NCI-H1436 treated with DMSO at 0.1 percent for 48 hours (cell line): ENCODE measurements at regions not wholly inside any gene's neighbourhood (a gene's known extent, or its start where the extent isn't known, plus 50 kb on each side); places are given as distances from the start of the nearest gene placed in this dataset.
"Not testable (repeated sequence)": the region's sequence is repeated elsewhere in the genome, so short reads cannot be mapped to it uniquely, and the experiment has no call there.

ENCODE experiments used
- DNase-seq: peaks from one replicate; lab custom pipeline; 2025; lab: John Stamatoyannopoulos, UW

DNA sequence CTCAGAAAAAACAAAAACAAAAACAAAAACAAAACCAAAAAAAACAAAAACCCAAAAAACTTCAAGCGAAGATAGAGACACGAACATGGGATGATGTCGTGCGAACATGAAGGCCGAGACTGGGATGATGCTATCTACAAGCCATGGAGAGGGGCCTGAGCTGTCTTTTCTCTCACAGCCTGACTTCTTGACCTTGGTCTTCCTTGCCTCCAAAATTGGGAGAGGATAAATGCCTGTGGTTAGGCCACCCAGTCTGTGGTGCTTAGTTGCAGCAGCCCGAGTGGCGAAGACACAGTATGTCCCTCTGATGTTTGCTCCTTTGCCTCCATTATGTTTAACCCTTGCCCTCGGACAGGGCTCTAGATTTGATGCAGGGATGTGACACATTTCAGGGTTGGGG lies 130.4 kb upstream of the BASP1 start:
- DNase-seq: no peak

DNA sequence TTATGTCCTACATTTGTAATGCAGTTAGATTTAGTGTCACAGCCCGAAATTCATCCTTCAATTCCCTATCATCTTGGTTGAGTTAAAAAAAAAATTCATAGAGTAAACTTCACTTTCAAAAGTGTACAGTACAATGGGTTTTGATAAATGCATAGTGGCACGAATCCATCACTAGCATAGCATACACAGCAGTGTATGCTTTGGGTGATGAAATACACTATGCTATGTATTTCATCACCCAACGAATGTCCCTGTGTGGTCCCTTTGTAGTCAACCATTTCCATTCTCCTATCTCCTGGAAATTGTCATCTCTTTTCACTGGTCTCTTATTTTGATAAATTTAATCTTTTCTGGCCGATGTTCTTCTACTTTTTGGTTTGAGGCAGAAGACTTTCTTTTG lies 129.4 kb upstream of the BASP1 start:
- no peak for DNase-seq

DNA sequence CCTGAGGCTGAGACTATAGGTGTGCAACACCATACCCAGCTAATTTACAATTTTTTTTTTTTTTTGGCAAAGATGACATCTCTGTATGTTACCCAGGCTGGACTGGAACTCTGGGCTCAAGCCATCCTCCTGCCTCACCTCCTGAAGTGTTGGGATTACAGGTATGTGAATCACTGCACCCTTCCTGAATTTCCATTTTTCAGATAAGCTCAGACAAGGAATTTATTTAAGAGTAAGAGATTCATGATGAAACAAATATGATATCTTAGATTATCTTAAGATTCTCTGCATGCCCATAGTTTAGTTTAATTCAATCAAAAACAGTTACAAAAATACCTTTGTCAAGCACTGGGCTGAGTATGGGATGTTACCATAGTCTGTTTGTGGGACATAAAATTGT lies 128.4 kb upstream of the BASP1 start:
- no peak for DNase-seq

DNA sequence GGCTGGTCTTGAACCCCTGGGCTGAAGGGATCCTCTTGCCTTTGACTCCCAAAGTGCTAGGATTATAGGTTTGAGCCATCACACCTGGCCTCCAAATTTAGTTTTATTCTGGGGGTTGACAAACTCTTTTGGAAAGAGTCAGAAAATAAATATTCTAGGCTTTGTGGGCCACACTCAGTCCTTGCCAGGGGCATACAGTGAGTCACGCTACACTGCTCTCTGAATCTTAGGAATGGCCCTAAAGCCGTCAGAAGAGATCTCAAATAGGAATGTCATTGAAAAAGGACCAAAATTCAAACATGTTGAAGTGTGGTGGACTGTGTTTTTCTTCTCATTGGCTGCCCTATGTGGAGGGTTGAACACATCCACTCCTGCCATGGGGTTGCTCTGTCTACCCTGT lies 127.7 kb upstream of the BASP1 start:
- DNase-seq: no peak

DNA sequence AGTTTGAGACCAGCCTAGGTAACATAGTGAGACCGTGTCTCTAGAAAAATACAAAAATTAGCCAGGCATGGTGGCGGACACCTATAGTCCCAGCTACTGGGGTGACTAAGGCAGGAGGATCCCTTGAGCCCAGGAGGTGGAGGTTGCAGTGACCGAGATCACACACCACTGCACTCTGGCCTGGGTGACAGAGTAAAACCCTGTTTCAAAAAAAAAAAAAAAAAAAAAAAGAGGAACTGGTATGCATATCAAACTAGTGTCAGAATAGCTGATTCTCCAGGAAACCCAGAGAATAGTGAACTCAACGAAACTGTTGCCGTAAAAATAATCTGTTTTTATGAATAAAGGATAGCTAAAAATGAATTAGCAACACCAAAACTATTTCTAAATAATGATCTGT lies 126.6 kb upstream of the BASP1 start:
- no peak for DNase-seq

DNA sequence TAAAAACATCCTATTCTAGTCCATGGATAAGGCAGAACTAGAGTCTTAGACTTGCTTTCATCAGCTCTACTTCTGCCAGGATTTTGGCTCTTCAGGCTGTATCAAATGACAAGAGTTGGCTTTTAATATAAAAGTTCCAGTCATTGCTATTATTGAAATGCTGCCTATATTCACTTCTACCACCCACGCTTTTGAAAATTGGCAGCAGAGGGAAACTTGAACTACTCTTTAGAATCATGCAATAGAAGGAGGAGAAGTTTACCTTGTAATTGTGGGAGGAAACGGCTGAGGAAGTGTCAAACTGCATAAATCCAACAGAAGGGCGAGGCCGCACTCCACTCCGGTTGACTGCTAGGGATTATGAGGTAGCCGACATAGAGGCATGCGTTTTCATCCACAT lies 122.6 kb upstream of the BASP1 start:
- no peak for DNase-seq

DNA sequence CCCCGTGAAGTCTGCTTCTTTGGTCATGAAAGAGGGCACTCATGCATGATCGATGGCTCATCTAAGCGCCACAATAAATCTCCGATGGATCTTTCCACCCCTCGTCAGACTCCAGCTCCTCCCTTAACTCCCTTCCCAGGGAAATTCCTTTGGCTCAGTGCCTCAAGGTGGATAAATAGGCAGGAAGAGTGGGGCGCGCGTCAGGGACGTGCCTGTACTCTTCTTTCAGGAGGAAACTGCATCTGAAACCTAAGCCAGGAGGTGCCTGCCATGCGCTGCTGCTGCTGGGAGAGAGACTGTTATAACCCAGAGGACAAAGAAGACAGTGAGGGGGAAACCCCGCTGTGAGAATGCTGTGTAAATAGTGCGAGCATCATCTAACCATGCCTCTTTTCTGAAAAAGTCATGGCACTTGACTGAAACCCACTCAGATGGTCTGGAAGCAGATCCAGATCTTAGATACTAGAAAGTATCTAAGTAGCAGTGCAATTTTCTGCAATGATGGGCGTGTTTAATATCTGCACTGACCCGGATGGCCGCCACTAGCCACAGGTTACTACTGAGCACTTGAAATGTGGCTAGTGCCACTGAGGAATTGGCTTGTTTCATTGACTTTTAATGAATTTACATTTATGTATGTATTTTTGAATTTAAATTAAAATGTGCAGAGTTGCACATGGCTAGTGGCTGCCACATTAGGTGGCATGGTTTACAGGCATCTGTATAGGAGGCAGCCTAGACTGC lies 120.3 kb upstream of the BASP1 start:
- no peak for DNase-seq

DNA sequence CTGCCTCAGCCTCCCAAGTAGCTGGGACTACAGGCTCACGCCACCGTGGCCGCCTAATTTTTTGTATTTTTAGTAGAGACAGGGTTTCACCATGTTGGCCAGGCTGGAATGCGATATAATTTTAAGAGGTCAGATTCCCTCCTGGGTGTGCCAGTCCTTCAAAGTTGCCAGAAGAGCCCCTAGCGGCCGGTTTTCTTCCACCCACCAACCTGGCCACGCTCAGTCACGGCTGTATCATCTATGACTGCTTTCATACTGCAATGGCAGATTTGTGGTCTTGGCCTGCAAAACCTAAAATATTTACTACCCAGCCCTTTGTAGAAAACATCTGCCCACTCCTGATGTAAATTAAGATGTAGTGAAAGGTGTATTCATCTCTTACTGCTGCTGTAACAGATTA lies 117.5 kb upstream of the BASP1 start:
- no peak for DNase-seq

DNA sequence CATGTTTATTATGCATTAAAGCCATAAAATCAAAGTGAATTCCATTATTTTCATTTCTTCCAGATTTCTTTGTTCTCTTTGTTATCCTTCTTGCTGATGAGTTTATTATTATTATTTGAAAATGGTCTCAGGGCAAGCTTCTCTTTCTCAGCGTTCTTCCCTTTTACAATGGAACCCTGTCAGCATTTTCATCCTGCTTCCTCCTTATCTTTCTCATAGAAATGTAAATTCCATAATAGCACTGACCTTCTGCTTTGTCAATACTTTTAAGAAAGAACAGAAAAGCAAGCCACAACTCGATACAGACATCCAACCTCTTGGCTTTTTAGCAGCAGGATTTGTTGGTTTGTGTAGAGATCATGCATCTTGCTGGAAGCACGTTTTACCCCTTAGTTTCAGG lies 114.0 kb upstream of the BASP1 start:
- DNase-seq: no peak

DNA sequence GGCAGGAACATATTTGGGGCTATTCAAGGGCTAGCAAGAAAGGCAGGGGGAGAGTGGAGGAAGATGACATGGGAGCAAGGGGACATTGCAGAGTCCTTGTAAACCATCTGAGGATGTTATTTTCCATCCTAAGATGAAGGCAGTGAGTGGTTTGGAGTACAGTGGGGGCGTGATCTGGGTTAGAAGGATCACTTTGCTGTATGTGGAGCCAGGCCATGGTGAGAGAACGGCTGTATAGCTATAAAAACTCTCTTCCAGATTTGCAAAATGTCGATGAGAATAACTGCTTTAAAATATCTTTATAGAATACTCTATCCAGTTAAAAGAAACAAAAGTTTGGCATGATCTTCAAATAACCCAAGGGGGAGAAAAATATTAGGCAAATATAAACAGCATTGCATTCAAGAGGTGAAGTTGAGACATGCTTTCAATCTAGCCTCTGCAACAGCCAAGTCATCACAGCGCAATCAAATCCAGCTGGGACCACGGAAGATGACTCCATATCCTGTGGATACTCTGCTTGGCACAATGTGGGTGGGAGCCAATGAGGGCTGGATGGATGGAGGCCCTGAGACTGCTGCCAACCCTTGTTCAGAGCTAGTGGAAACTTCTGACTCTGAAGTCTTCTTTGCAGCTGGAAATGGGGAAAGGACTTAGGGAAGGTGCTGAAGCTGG lies 111.5 kb upstream of the BASP1 start:
- DNase-seq: no peak

DNA sequence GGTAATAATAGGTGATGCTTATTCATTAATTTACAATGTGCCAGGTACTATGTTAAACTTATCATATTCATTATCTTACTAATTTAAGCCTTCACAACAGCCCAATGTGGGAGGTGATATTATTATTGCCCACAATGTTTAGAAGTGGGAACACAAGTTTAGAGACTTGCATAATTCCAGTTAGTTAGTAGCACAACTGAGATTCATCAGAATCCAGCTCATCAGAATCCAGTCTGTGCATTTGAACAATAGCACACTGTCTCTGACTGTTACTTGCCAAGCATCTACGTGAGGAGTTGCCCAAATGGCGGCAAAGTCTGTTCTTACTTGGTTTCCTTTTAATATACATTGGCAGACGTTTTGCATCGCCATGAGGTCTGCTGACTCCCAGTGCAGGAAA lies 110.9 kb upstream of the BASP1 start:
- DNase-seq: no peak

DNA sequence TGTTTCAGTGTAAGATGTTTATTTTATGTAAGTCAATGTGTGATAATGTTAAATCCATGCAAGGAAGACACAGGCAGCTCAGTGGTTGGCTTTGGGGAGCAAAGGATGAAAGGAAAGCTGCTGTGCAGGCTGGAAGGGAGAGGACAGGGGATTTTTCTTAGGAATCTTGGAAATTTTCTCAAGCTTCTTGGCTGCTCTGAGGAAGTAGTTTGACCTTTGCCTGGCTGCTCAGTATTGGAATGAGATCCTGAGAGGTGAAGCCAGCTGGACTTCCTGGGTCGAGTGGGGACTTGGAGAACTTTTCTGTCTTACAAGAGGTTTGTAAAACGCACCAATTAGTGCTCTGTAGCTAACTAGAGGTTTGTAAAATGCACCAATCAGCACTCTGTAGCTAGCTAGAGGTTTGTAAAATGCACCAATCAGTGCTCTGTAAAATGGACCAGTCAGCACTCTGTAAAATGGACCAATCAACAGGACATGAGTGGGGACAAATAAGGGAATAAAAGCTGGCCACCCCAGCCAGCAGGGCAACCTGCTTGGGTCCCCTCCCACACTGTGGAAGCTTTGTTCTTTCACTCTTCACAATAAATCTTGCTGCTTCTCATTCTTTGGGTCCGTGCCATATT lies 105.2 kb upstream of the BASP1 start:
- DNase-seq: not testable (repeated sequence)

DNA sequence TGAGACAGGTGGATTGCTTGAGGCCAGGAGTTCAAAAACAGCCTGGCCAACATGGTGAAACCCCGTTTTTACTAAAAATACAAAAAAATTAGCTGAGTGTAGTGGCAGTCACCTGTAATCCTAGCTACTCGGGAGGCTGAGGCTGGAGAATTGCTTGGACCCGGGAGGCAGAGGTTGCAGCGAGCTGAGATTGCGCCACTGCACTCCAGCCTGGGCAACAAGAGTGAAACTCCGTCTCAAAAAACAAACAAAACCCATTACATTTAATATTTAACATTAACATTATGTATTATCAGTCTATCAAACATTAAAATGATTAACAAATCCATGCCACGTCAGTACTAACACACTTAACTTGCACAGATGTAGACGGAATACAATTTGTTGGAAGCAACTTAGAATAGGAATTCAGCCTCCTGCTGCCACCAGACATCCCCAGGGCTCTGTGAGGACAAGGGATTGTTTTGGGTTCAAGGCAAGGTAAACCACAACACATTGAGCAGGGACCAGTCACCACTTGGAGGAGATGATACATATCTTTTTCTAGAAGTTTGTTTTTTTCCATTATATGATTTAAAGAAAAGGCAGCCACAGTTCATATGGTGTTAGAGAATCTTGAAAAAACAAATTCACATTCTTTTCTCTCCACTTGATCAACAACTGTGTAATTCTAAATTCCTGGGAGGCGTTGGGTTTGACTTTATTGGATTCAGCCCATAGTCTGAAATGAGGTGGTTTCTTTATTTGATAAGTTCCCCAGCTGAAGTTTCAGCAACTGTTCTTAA lies 104.1 kb upstream of the BASP1 start:
- DNase-seq: no peak

DNA sequence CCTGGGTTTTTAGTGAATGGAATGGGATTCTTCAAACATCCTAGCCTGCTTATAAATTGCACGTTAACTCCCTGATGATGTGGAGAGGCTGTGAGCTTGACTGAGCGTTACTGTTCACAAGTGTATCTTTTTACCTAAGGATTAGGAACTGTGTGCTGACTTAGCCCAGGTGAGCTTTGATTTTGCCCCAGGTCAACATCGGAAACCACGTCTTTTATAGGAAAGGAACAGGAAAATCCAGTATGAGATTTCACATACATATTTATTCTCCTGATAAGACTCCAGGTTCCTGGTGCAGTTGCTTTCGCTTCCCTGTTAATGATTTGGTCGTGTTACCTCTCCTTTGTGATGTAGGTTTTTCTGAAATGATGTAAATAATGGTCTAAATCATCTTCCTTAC lies 103.2 kb upstream of the BASP1 start:
- DNase-seq: no peak

DNA sequence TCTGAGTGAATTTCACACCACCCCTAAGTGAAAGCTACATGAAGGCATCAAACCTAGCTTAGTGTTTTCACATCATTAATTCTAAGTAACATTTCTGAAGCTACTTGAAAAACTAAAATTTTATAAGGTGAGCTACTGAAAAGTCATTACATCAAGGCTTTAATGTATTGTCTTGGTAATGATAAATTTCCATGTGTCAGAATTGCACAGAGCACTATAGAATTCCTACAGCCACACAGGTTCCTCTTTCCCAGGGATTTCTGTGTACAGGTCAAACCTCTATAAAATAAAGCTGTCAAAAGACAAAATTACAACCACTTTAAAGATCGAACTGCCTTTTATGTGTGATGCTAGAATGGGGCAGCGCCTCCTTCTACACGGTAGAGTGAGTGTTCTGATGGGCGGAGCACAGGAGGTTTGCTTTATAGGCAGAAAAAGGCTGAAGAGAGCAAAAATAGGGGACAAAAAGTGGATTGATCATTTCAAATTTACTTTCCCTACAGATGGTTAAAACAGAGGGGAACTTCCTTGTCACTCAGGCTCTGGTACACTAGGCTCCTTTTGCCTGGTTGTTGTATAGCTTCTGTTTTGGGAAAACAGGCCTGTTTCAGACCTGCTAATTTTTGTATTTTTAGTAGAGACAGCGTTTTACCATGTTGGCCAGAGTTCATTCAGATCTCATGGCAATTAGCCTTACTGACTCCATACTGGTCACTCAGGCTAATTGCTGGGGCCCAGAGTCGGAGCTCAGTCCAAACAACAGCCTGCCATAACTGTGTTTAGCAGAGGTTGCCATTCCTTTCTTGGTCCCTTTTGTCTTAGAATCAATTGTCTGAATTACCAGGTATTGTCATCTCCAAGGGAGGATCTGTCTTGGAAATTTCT lies 102.5 kb upstream of the BASP1 start:
- no peak for DNase-seq

DNA sequence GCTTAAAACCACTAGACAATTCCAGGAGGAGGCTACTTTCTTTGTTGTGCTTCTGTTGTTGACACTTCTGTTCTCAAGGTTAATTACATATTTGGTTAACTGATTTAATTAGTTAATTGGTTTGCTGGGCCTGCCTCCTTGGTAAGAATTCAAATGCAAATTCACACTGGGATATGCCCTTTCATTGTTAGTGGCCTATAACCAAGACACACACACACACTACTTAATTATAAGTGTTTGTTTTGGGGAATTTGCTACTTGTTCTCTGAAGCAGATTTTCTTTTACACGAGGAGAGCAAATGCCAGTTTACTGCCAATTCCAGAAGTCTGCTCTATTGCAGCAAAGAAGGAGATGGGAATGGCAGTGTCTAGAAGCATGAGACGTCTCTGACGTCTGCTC lies 101.6 kb upstream of the BASP1 start:
- DNase-seq: no peak

DNA sequence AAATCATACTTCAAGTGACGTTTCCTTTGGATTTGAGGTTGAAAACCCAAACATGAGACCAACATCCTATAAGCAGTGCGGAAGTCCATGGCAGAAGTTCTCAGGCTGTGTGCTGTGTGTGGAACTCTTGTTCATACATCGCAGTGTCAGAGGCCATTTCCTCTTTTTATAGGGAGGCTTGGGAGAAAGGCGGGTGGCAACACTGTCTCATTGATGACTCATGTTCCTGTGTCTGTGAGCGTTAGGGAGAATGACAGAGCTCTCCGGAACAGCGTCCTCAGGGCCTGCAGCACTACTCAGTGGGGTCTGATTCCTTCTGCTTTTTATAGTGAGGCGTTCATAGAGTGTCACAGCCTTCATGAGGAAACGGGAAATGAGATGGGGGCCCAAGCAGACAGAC lies 98.8 kb upstream of the BASP1 start:
- DNase-seq: peak; percentile 1

DNA sequence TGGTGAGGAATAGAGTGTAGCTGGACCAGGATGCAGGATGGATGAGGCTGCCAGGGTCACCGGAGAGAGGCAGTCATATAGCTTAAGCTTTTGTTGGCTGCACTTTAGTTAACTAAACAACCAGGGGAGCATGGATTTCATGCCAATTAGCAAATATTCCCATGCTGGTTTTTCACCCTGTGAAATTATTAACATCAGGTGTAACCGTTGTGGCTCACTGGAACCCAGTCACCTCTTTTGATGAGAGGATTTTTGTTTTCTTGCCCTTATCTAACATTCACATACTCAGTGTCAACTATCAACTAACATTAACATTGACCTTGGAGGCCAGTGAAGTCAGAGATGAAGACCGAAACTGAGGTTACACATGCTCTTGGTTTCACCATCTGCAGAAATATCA lies 97.2 kb upstream of the BASP1 start:
- no peak for DNase-seq

DNA sequence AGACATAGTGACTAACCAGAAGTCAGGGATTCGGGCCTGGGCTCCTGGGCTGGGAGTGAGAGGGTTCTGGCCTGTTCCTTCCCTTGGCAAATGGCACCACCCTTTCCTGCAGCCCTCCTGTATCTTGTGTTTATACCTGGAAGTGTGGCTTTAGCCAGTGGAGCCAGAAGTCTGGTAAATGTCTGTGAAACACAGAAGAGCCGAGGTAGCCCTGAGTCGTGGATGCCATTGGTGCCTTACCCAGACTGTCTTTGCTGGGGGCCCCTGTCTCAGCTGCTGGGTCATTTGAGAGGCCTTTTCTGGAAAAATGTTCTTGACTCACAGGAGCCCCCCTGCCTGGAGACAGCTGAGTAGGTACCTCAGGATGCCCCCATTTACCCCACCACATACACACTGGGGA lies 95.7 kb upstream of the BASP1 start:
- DNase-seq: no peak

DNA sequence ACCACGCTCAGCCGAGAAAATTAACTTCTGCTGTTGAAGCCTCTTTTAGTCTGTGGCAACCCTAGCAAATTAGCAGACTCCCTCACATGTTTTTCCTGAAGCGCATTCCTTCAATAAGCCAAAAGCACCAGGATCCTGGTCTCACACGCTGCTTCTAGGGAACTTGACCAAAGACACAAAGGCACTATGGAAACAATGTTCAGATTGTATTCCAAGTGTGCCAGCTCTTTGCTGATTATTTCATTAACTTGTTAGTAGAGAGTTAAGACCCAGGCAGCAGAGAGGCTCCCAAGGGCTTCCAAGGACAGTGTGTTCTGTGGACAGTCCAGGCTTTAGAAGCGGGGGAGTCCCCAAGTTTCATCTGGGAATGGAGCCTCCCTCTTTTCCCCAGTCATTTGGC lies 94.4 kb upstream of the BASP1 start:
- no peak for DNase-seq

DNA sequence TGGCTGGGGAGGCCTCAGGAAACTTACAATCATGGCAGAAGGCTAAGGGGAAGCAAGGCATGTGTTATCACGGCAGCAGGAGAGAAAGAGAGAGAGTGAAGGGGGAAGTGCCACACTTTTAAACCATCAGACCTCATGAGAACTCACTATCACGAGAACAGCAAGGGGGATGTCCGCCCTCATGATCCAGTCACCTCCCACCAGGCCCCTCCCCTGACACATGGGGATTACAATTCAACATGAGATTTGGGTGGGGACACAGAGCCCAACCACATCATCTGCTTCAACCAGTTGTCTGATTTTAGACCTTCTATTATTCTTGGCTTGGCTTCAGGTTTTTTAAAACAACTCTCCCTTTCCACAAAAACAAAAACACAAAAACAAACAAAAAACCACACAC lies 93.7 kb upstream of the BASP1 start:
- DNase-seq: not testable (repeated sequence)

DNA sequence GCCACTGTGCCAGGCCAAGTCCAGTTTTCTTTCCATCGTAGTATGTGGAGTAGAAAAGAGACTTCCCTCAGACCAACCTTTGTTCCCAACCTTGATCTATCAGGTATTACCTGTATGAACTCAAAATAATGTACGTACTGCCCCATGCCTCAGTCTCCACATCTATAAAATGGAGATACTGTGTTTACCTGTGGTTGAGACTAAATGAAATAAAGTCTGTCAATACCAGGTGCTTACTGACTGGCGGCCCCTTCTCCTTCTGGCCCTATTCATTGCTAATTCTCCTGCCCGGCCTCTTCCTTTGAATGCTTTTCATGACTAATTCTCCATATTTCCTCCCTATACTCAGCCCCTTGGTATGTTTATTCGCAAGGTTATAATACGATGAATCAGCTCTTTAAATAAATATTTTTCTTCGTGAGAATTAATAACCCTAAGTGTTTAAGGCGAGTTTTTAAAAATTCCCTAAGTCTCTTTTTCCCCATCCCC lies 89.6 kb upstream of the BASP1 start:
- DNase-seq: no peak
